ENCODE measurements at regions not wholly inside any gene's neighbourhood (a gene's known extent, or its start where the extent isn't known, plus 50 kb on each side); places are given as distances from the start of the nearest gene placed in this dataset.

DNA sequence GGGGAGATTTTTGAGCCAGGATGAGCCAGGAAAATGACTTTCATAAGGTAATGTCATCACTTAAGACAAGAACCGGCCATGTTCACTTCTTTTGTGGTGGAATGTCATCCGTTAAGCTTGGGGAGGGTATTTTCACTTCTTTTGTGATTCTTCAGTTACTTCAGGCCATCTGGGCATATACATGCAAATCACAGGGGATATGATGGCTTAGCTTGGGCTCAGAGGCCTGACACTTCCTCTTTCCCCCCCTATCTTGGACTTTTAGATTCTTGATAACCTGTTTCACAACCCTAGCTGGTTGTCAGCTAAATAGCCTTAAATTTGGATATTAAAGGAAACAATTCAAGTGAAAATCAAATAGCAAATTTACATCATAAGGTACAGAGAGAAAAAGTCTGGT, 986.0 kb downstream of the NLGN4Y start:
- no peak for DNase-seq (ENCODE audit: low read depth in 2 of 2)

DNA sequence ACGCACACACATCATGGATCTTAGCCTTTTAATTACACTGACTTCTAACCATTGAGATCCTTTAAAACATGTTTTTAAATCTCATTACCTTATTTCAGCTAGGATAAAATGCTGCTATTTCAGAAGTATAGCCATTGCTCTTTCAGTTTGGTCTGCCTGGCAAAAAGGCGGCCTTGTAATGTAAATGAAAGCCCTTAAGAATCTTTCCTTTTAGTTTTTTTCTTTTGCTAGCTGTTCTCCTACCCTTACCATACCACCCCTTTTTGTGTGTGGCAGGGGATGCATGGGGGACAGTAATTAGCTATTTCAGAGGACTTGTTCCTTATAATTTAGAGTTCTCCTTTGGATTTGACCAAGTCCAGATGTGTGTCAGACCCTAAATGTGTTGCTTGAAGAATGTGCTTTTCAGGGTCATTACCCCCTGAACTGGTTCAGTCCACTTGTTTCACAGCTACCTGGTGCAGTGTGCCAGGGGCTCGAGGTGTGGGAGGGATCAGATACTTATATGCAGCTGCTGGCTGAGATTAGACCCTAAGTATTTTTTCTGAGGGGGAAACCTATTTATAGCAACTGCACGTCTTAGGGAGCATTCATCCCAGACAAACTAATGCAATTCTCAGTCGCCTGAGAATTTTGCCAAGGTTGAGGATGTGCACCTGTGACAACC, 986.8 kb downstream of the NLGN4Y start:
- DNase-seq (ENCODE audit: low read depth in 2 of 2): no peak

DNA sequence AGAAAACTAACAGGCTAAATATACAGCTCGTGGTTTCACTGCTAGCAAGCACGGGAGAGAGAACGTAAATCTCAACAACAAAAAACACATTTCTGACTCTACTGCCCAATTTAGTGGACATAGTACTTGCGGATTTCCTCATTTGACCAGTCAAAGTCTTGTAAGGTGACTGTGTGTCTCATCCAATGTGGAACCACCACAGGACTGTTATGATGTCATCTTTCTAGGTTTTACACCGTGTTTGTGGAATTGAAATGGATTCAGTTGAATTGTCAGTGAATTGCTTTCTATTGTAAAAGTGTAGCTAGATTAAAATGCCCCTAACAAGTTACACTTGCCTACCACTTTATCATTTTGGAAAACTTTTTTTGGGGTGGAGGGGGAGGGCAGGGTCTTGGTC, 1010.8 kb downstream of the NLGN4Y start:
- DNase-seq (ENCODE audit: low read depth in 2 of 2): no peak

- DNase-seq (ENCODE audit: low read depth in 2 of 2): no peak
Observed at GRCh38 chrY:15535784-15536511, 1011.6 kb downstream of the NLGN4Y start.

GRCh38 chrY:15540516-15540915, 1016.2 kb downstream of the NLGN4Y start:
- no peak for DNase-seq (ENCODE audit: low read depth in 2 of 2)

DNA sequence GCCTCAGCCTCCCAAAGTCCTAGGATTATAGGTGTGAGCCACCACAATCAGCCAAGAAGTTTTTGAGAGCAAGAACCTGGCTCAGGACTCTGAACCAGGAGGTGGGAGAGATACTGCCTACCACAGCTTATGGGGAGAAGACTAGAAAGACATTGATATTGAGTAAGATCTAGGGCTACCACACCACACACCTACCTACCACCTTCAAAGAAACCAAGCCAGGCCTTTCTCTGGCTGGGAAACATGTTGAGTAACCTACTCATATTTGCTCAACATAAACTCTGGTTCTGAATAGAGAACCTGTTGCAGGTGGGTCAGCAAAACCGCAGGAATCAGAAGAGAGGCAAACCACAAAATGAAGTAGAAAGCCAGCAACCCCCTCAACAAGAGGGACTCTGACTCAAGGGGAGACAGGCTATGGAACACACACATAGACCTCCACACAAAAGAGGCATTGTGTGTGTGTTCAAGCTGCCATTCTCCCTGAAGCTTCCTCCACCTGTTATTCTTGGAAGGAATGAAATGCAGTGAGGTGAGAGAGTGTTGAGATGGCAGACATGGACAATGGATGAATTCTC, 1021.9 kb downstream of the NLGN4Y start:
- DNase-seq (ENCODE audit: low read depth in 2 of 2): no peak

DNA sequence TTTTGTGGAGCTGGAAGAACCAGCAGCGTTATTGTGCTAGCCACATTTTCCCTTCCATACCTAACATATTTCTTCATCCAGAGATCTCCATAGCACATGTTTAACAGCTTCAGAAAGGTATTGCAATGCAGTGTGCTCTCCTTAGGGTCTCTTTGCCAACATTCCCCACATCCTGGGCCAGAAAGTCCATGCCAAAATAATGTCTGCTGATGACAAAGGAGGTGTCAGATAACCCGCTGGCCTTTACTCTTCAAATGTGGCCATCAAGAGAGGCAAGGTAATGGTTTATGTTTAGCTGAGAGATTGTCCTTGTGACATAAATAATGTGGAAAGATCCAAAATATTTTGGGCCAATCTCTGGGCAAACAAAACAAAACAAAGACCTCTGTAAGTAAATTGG, 1027.7 kb downstream of the NLGN4Y start:
- DNase-seq (ENCODE audit: low read depth in 2 of 2): no peak

- DNase-seq (ENCODE audit: low read depth in 2 of 2): no peak
Observed at GRCh38 chrY:15554991-15555390, 1030.7 kb downstream of the NLGN4Y start.

- DNase-seq (ENCODE audit: low read depth in 2 of 2): no peak
Observed at GRCh38 chrY:15559169-15559568, 1034.8 kb downstream of the NLGN4Y start.

DNA sequence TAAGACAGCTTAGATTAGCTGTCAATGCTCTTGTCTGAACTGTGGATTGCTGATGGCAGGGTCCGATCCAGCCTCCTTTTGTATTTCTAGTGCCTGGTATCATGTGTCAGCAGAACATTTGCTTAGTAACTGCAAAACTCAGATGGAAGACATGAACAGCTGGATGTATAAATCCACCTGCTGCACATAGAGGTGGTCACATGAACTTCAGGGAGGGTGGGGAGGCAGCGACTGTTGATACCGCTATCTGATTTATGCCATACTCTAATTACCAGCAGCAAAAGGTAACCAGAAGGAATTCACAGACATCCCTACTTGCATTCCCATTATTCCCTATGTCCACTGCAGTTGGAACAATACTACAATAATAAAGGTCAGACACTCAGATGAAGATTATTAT, 1036.5 kb downstream of the NLGN4Y start:
- DNase-seq (ENCODE audit: low read depth in 2 of 2): no peak

- no peak for DNase-seq (ENCODE audit: low read depth in 2 of 2)
Observed at GRCh38 chrY:15561501-15562289, 1037.4 kb downstream of the NLGN4Y start.

DNA sequence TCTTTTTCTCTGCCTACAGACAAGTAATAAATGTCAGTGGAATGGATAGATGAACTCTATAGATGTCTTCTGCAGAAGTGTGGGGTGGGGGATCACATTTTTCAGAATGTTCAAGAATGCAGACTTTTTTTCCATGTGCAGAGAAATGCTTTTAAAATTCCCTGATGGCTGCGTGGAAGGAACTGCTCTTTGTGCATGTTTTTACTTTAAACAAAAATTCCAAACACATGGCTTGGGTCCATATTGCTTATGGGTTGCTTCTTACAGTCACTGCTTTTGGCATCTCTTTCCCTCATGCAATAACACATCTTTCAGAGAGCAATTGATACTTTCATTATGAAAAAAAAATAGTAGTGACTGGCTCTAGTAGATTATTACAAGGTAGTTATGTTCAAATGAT, 1053.6 kb downstream of the NLGN4Y start:
- no peak for DNase-seq (ENCODE audit: low read depth in 2 of 2)

- DNase-seq (ENCODE audit: low read depth in 2 of 2): no peak
Observed at GRCh38 chrY:15578761-15579160, 1054.4 kb downstream of the NLGN4Y start.

DNA sequence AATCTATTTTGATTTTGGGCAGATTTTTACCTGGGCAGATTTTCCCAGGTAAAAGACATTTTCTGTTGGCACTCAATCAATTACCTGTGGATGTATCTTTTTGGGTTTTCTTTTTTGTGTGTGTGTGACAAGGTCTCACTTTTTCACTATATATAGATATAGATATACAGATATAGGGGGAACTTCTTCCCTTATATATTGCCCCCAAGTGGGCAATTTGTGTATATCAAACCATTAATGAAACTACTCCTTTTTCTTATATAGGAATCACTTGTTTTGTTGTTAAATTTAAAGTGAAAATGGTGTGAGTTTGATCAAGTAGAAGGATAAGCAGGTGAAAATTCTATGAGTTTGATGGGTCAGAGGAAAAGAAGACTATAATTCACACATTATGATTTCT, 1054.9 kb downstream of the NLGN4Y start:
- DNase-seq (ENCODE audit: low read depth in 2 of 2): no peak

- no peak for DNase-seq (ENCODE audit: low read depth in 2 of 2)
Observed at GRCh38 chrY:15583111-15583510, 1058.8 kb downstream of the NLGN4Y start.

- no peak for DNase-seq (ENCODE audit: low read depth in 2 of 2)
Observed at GRCh38 chrY:15592957-15593356, 1068.6 kb downstream of the NLGN4Y start.

- DNase-seq (ENCODE audit: low read depth in 2 of 2): no peak
Observed at GRCh38 chrY:15593476-15594160, 1069.3 kb downstream of the NLGN4Y start.

DNA sequence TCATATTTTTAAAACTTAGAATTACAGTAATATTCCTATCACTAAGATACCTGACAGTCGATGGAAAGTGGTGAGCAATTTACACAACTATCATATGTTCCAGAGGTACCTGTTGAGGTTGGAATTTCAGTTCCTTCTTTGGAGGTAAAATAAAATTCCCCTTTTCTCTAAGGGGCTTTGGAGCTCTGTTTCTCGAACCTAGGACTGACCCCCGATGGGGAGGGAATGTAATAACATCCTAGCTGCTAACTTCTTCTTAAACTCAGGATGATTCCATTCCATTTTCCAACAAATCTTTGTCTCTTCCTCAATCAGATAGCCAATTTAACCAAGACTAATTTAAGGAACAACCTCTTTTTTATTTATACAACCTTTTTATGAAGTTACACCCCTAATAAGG, 1069.8 kb downstream of the NLGN4Y start:
- no peak for DNase-seq (ENCODE audit: low read depth in 2 of 2)

DNA sequence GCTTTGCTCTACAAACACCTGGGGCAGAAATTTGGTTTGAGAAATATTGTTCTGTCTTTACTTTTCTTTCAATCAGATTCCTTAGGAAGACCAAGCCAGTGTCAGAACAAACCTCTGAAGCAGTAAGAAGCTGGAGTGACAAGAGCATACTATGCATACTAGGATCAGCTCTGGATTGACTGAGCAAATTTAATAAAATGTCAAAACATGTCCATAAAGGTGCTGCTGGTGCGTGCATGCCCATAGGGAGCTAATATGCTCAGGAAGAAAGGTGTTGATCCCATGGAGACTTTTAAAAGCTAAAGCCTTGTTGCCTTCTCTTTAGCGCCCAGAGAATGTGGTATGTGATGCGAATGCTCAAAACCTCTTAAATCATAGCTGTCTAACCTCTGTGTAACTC, 1076.2 kb downstream of the NLGN4Y start:
- no peak for DNase-seq (ENCODE audit: low read depth in 2 of 2)

- DNase-seq (ENCODE audit: low read depth in 2 of 2): no peak
Observed at GRCh38 chrY:15624370-15624769, 1100.0 kb downstream of the NLGN4Y start.

DNA sequence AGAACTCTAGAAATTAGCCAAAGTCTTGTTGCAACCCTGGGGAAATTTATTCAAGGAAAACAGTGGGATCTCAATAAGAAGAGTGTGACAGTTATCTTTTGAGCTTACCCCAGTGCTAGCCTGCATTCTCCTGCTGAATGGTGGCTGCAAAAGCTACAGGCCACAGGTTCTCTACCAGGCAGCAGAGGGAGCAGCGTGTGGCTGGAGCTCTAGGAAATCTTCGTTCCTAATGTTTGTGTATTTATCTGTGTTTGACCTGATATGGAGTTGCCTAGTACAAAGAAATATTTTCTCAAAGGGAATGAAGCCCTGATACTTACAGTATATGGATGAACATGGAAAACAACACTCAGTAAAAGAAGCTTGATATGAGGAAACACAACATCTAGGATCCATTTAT, 1100.6 kb downstream of the NLGN4Y start:
- DNase-seq (ENCODE audit: low read depth in 2 of 2): no peak

- no peak for DNase-seq (ENCODE audit: low read depth in 2 of 2)
Observed at GRCh38 chrY:15648198-15648597, 1123.9 kb downstream of the NLGN4Y start.

Measured in activated CD4-positive, alpha-beta T cell treated with anti-CD3 and anti-CD28 coated beads for 24 hours (primary cell).